SU-DHL-6 (cell line): ENCODE measurements at regions not wholly inside any gene's neighbourhood (a gene's known extent, or its start where the extent isn't known, plus 50 kb on each side); places are given as distances from the start of the nearest gene placed in this dataset.

Source experiments
- EZH2phosphoT487 ChIP-seq: fragments of 200-600 bp; sonication (generic), shearing (Covaris generic); conservative IDR thresholded peaks from 2 replicates; pipeline ENCODE4 v1.6.1; 2018; ENCODE audit warnings: mild to moderate bottlenecking, antibody characterized with exemption, low read length, moderate library complexity, mixed read lengths
- TF ChIP-seq, protein P1 (sequence below): fragments of 200-600 bp; sonication (generic); IDR thresholded peaks from one replicate; pipeline ENCODE4 v1.5.1; 2017; ENCODE audit warnings: antibody characterized with exemption, mild to moderate bottlenecking, low read length, moderate library complexity; ENCODE audit not compliant: insufficient read depth, poor library complexity, severe bottlenecking

- TF ChIP-seq, protein P1, sequence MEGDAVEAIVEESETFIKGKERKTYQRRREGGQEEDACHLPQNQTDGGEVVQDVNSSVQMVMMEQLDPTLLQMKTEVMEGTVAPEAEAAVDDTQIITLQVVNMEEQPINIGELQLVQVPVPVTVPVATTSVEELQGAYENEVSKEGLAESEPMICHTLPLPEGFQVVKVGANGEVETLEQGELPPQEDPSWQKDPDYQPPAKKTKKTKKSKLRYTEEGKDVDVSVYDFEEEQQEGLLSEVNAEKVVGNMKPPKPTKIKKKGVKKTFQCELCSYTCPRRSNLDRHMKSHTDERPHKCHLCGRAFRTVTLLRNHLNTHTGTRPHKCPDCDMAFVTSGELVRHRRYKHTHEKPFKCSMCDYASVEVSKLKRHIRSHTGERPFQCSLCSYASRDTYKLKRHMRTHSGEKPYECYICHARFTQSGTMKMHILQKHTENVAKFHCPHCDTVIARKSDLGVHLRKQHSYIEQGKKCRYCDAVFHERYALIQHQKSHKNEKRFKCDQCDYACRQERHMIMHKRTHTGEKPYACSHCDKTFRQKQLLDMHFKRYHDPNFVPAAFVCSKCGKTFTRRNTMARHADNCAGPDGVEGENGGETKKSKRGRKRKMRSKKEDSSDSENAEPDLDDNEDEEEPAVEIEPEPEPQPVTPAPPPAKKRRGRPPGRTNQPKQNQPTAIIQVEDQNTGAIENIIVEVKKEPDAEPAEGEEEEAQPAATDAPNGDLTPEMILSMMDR: no peak
- TF ChIP-seq EZH2phosphoT487: no peak
Observed at GRCh38 chr2:8432706-8433336, 249.0 kb upstream of the ID2 start.
